HG03045 (cell line): ENCODE measurements at regions not wholly inside any gene's neighbourhood (a gene's known extent, or its start where the extent isn't known, plus 50 kb on each side); places are given as distances from the start of the nearest gene placed in this dataset.

ENCODE experiments used
- ATAC-seq: cut with Tn5 transposase; IDR thresholded peaks from one replicate; pipeline ENCODE4 v1.9.1; 2021; ENCODE audit warnings: mild to moderate bottlenecking, moderate library complexity; ENCODE audit not compliant: unreplicated experiment

GRCh38 chr2:57862153-57862552, 184.5 kb upstream of the VRK2 start:
- ATAC-seq = no peak

GRCh38 chr2:57862727-57863126, 183.9 kb upstream of the VRK2 start:
- no peak for ATAC-seq

GRCh38 chr2:57864926-57865325, 181.7 kb upstream of the VRK2 start:
- ATAC-seq = no peak

GRCh38 chr2:57867730-57868129, 178.9 kb upstream of the VRK2 start:
- no peak for ATAC-seq

GRCh38 chr2:57868619-57869139, 177.9 kb upstream of the VRK2 start:
- ATAC-seq = no peak

GRCh38 chr2:57869758-57870344, 176.8 kb upstream of the VRK2 start:
- no peak for ATAC-seq

- peak; percentile 53 for ATAC-seq
These were observed 170.3 kb upstream of the VRK2 start for GRCh38 chr2:57876313-57876712.

GRCh38 chr2:57877811-57878170, 168.8 kb upstream of the VRK2 start:
- no peak for ATAC-seq

GRCh38 chr2:57878171-57878865, 168.3 kb upstream of the VRK2 start:
- ATAC-seq = no peak

- ATAC-seq = no peak
These were observed 167.8 kb upstream of the VRK2 start for GRCh38 chr2:57878866-57879210.

- ATAC-seq = no peak
These were observed 166.2 kb upstream of the VRK2 start for GRCh38 chr2:57880446-57880845.

- ATAC-seq = no peak
These were observed 165.6 kb upstream of the VRK2 start for GRCh38 chr2:57880967-57881366.

GRCh38 chr2:57881998-57882888, 164.4 kb upstream of the VRK2 start:
- no peak for ATAC-seq

- ATAC-seq = no peak
These were observed 163.6 kb upstream of the VRK2 start for GRCh38 chr2:57882895-57883515.

GRCh38 chr2:57884281-57884680, 162.3 kb upstream of the VRK2 start:
- no peak for ATAC-seq

GRCh38 chr2:57885742-57886141, 160.9 kb upstream of the VRK2 start:
- ATAC-seq = no peak

- ATAC-seq = no peak
These were observed 160.3 kb upstream of the VRK2 start for GRCh38 chr2:57886161-57886786.

GRCh38 chr2:57888463-57888862, 158.1 kb upstream of the VRK2 start:
- no peak for ATAC-seq

GRCh38 chr2:57890464-57890863, 156.1 kb upstream of the VRK2 start:
- no peak for ATAC-seq

- no peak for ATAC-seq
These were observed 155.4 kb upstream of the VRK2 start for GRCh38 chr2:57891086-57891712.
